Karpas-422 (cell line): ENCODE measurements at regions not wholly inside any gene's neighbourhood (a gene's known extent, or its start where the extent isn't known, plus 50 kb on each side); places are given as distances from the start of the nearest gene placed in this dataset.
"Not testable (repeated sequence)": the region's sequence is repeated elsewhere in the genome, so short reads cannot be mapped to it uniquely, and the experiment has no call there.

ENCODE experiments used
- DNase-seq: peaks from one replicate; pipeline ENCODE4 v3.0.0-alpha.2; 2015
- H2AFZ ChIP-seq: fragments of 200-600 bp; sonication (generic); 2 replicates; pipeline ENCODE4 v1.6.1; 2014; ENCODE audit warnings: antibody characterized with exemption, low read length, mixed read lengths
- H3K27ac ChIP-seq: fragments of 200-600 bp; sonication (generic); 2 replicates; pipeline ENCODE4 v1.5.1; 2014; ENCODE audit warnings: mild to moderate bottlenecking, low read length, moderate library complexity
- H3K27me3 ChIP-seq: fragments of 200-600 bp; sonication (generic); 2 replicates; pipeline ENCODE4 v1.6.1; 2014; ENCODE audit warnings: low read length, mixed read lengths
- H3K36me3 ChIP-seq: fragments of 200-600 bp; sonication (generic); 2 replicates; pipeline ENCODE4 v1.6.1; 2014; ENCODE audit warnings: low read length, mixed read lengths; ENCODE audit not compliant: insufficient read depth
- H3K4me1 ChIP-seq: fragments of 200-600 bp; sonication (generic); 2 replicates; pipeline ENCODE4 v1.6.1; 2014; ENCODE audit warnings: mild to moderate bottlenecking, low read length, mixed read lengths
- H3K4me2 ChIP-seq: fragments of 200-600 bp; sonication (generic); 2 replicates; pipeline ENCODE4 v1.6.1; 2014; ENCODE audit warnings: low read length, low read depth, mild to moderate bottlenecking; ENCODE audit not compliant: poor library complexity, severe bottlenecking
- H3K4me3 ChIP-seq: fragments of 200-600 bp; sonication (generic); 2 replicates; pipeline ENCODE4 v1.5.1; 2014; ENCODE audit warnings: mild to moderate bottlenecking, antibody characterized with exemption, low read length, mixed read lengths
- H3K79me2 ChIP-seq: fragments of 200-600 bp; sonication (generic); 2 replicates; pipeline ENCODE4 v1.6.1; 2014; ENCODE audit warnings: mild to moderate bottlenecking, low read length, mixed read lengths
- H3K9ac ChIP-seq: fragments of 200-600 bp; sonication (generic); 2 replicates; pipeline ENCODE4 v1.6.0; 2014; ENCODE audit warnings: low read length
- H3K9me2 ChIP-seq: fragments of 200-600 bp; sonication (generic), shearing (Covaris generic); replicated peaks from 2 replicates; pipeline ENCODE4 v1.6.0; 2014; ENCODE audit warnings: mild to moderate bottlenecking, low read length, moderate library complexity; ENCODE audit not compliant: insufficient read depth
- H3K9me3 ChIP-seq: fragments of 300-700, 200-600 bp; sonication (generic); 2 replicates; pipeline ENCODE4 v1.6.1; 2014; ENCODE audit warnings: low read length, mixed read lengths
- H4K20me1 ChIP-seq: fragments of 200-600 bp; sonication (generic); 2 replicates; pipeline ENCODE4 v1.6.1; 2014; ENCODE audit warnings: mild to moderate bottlenecking, antibody characterized with exemption, low read length, low read depth; ENCODE audit not compliant: insufficient read depth

GRCh38 chr18:70553936-70554260 is 265.1 kb downstream of the SOCS6 start:
- H3K79me2 ChIP-seq, result no peaks in the 10 kb centered on the region
- DNase-seq, result peak; percentile 63
- peak overlapping the region; percentile 41 for H2AFZ ChIP-seq
- H4K20me1 ChIP-seq, result no peaks in the 10 kb centered on the region
- H3K27me3 ChIP-seq, result no peaks in the 10 kb centered on the region
- peak overlapping the region; percentile 49 for H3K9ac ChIP-seq
- 0 out of 2 replicates have a peak overlapping the region, but pooled peaks have one; percentile 3 for H3K4me3 ChIP-seq
- peak overlapping the region; percentile 74 for H3K4me2 ChIP-seq
- no peaks in the 10 kb centered on the region for H3K36me3 ChIP-seq
- peak overlapping the region; percentile 95 for H3K27ac ChIP-seq
- no peaks in the 10 kb centered on the region for H3K9me2 ChIP-seq
- no peaks in the 10 kb centered on the region for H3K9me3 ChIP-seq
- peaks cover 68% of the 10 kb centered on the region for H3K4me1 ChIP-seq

- H3K79me2 ChIP-seq, result no peaks in the 10 kb centered on the region
- H2AFZ ChIP-seq, result peak overlapping the region; percentile 41
- peaks cover 64% of the 10 kb centered on the region for H3K4me1 ChIP-seq
- H3K4me2 ChIP-seq, result peak overlapping the region; percentile 74
- peak overlapping the region; percentile 95 for H3K27ac ChIP-seq
- no peaks in the 10 kb centered on the region for H3K9me2 ChIP-seq
- peak overlapping the region; percentile 49 for H3K9ac ChIP-seq
- no peaks in the 10 kb centered on the region for H3K36me3 ChIP-seq
- peak; percentile 47 for DNase-seq
- H4K20me1 ChIP-seq, result no peaks in the 10 kb centered on the region
- no peaks in the 10 kb centered on the region for H3K9me3 ChIP-seq
- no peaks in the 10 kb centered on the region for H3K27me3 ChIP-seq
- H3K4me3 ChIP-seq, result 0 out of 2 replicates have a peak overlapping the region, but pooled peaks have one; percentile 3
Measured at GRCh38 chr18:70553245-70553935, 264.5 kb downstream of the SOCS6 start.

- Histone ChIP-seq H3K36me3 (no peaks in the 10 kb centered on the region), H3K79me2 (no peaks in the 10 kb centered on the region), H3K4me1 (peaks cover 32% of the 10 kb centered on the region), H3K9ac (no peak overlapping the region), H2AFZ (no peak overlapping the region), H4K20me1 (no peaks in the 10 kb centered on the region), H3K27ac (no peak overlapping the region), H3K4me2 (no peak overlapping the region), H3K4me3 (no peak overlapping the region), H3K9me2 (no peaks in the 10 kb centered on the region), H3K9me3 (no peaks in the 10 kb centered on the region), H3K27me3 (no peaks in the 10 kb centered on the region)
- peak; percentile 57 for DNase-seq
Measured at GRCh38 chr18:70536370-70537062, 247.7 kb downstream of the SOCS6 start.

GRCh38 chr18:70535041-70535440 is 246.2 kb downstream of the SOCS6 start:
- Histone ChIP-seq H3K27me3 (no peaks in the 10 kb centered on the region), H3K4me1 (peaks cover 32% of the 10 kb centered on the region), H3K27ac (no peak overlapping the region), H4K20me1 (no peaks in the 10 kb centered on the region), H3K4me2 (peak overlapping the region; percentile 9), H3K4me3 (no peak overlapping the region), H3K9ac (0 out of 2 replicates have a peak overlapping the region, but pooled peaks have one; percentile 2), H3K9me3 (no peaks in the 10 kb centered on the region), H3K79me2 (no peaks in the 10 kb centered on the region), H3K9me2 (no peaks in the 10 kb centered on the region), H3K36me3 (no peaks in the 10 kb centered on the region), H2AFZ (peak overlapping the region; percentile 63)
- DNase-seq, result no peak

- H3K4me3 ChIP-seq, H2AFZ ChIP-seq, H3K4me2 ChIP-seq, DNase-seq, H3K9me2 ChIP-seq, H3K9me3 ChIP-seq, H4K20me1 ChIP-seq, H3K36me3 ChIP-seq, H3K9ac ChIP-seq, H3K79me2 ChIP-seq, H3K27me3 ChIP-seq, H3K27ac ChIP-seq: not testable (repeated sequence)
- H3K4me1 ChIP-seq, result peaks cover 20% of the 10 kb centered on the region
Measured at GRCh38 chr18:70525322-70525721, 236.5 kb downstream of the SOCS6 start.

GRCh38 chr18:70523792-70524182 is 234.9 kb downstream of the SOCS6 start:
- no peak overlapping the region for H3K4me2 ChIP-seq
- H3K9me3 ChIP-seq, result no peaks in the 10 kb centered on the region

GRCh38 chr18:70523035-70523791 is 234.4 kb downstream of the SOCS6 start:
- H3K4me1 ChIP-seq, result peaks cover 15% of the 10 kb centered on the region
- DNase-seq, result no peak
- no peaks in the 10 kb centered on the region for H3K9me2 ChIP-seq
- 0 out of 2 replicates have a peak overlapping the region, but pooled peaks have one; percentile 21 for H2AFZ ChIP-seq
- no peaks in the 10 kb centered on the region for H3K36me3 ChIP-seq
- no peaks in the 10 kb centered on the region for H4K20me1 ChIP-seq
- H3K9me3 ChIP-seq, result no peaks in the 10 kb centered on the region
- no peak overlapping the region for H3K4me3 ChIP-seq
- H3K27ac ChIP-seq, result no peak overlapping the region
- no peaks in the 10 kb centered on the region for H3K79me2 ChIP-seq
- H3K4me2 ChIP-seq, result no peak overlapping the region
- H3K9ac ChIP-seq, result no peak overlapping the region
- H3K27me3 ChIP-seq, result no peaks in the 10 kb centered on the region

More at GRCh38 chr18:70523792-70524182, 234.9 kb downstream of the SOCS6 start:
- Histone ChIP-seq H4K20me1 (no peaks in the 10 kb centered on the region), H3K9me2 (no peaks in the 10 kb centered on the region), H3K9ac (no peak overlapping the region), H2AFZ (no peak overlapping the region), H3K36me3 (no peaks in the 10 kb centered on the region), H3K4me1 (peaks cover 15% of the 10 kb centered on the region), H3K79me2 (no peaks in the 10 kb centered on the region), H3K27me3 (no peaks in the 10 kb centered on the region), H3K4me3 (no peak overlapping the region), H3K27ac (no peak overlapping the region)
- DNase-seq, result no peak

GRCh38 chr18:70522183-70522680 is 233.4 kb downstream of the SOCS6 start:
- H4K20me1 ChIP-seq, result no peaks in the 10 kb centered on the region
- DNase-seq, result no peak
- H3K4me3 ChIP-seq, result no peak overlapping the region
- H3K4me2 ChIP-seq, result no peak overlapping the region
- H3K27me3 ChIP-seq, result no peaks in the 10 kb centered on the region
- H3K36me3 ChIP-seq, result no peaks in the 10 kb centered on the region
- peaks cover 15% of the 10 kb centered on the region for H3K4me1 ChIP-seq
- no peaks in the 10 kb centered on the region for H3K9me2 ChIP-seq
- no peaks in the 10 kb centered on the region for H3K9me3 ChIP-seq
- H3K9ac ChIP-seq, result no peak overlapping the region
- no peaks in the 10 kb centered on the region for H3K79me2 ChIP-seq
- no peak overlapping the region for H3K27ac ChIP-seq
- no peak overlapping the region for H2AFZ ChIP-seq
